ENCODE measurements at regions not wholly inside any gene's neighbourhood (a gene's known extent, or its start where the extent isn't known, plus 50 kb on each side); places are given as distances from the start of the nearest gene placed in this dataset.

DNA sequence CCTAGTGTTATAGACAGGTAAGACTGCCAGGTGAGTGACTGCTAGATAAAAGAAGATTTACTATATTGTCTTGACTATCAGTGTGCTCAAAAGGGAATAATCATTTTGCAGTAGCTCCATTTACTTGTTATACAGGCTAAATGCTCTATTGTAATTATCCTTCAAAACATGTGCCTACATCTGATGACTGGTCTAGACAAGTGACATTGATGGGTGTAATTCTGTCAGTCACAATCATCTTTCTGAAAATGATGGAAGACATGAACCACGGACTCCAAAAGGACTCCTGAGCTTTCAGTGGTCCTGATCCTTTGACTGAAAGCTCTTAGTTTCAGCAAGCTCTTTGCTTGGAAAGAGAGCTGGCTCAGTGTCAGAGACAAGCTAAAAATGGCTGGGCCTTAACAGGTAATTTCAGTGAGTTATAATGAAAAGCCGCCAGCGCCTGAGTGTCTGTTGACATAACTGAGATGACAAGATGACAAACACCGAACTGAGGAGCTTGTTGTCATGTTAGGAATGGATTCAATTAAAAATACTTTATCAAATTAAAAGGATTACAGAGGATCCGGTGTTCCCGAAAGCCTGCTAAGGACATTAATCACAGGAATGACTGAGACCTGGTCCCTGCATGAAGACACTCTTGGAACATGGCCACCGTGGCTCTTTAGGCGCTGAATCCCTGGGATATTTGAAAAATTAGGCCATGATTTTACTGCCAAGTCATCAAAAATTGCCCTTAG is 141.7 kb downstream of the CMPK2 start:
- H3K27ac Mint-ChIP-seq = no peak overlapping the region
- ChIA-PET POLR2A (no interaction called here), CTCF (no interaction called here)
- no peaks in the 10 kb centered on the region for H3K36me3 Mint-ChIP-seq (ENCODE audit: low read depth)
- H3K4me1 Mint-ChIP-seq = no peaks in the 10 kb centered on the region
- DNase-seq = no peak
- H3K27me3 Mint-ChIP-seq = peaks cover 2% of the 10 kb centered on the region
- H3K9me3 Mint-ChIP-seq = no peaks in the 10 kb centered on the region
- no peak overlapping the region for H3K4me3 Mint-ChIP-seq

GRCh38 chr2:6724605-6725140 is 141.0 kb downstream of the CMPK2 start:
- no peaks in the 10 kb centered on the region for H3K4me1 Mint-ChIP-seq
- DNase-seq = no peak
- no peaks in the 10 kb centered on the region for H3K9me3 Mint-ChIP-seq
- H3K27me3 Mint-ChIP-seq = peaks cover 2% of the 10 kb centered on the region
- H3K4me3 Mint-ChIP-seq = no peak overlapping the region
- no peaks in the 10 kb centered on the region for H3K36me3 Mint-ChIP-seq (ENCODE audit: low read depth)
- ChIA-PET POLR2A (no interaction called here), CTCF (no interaction called here)
- H3K27ac Mint-ChIP-seq = no peak overlapping the region

DNA sequence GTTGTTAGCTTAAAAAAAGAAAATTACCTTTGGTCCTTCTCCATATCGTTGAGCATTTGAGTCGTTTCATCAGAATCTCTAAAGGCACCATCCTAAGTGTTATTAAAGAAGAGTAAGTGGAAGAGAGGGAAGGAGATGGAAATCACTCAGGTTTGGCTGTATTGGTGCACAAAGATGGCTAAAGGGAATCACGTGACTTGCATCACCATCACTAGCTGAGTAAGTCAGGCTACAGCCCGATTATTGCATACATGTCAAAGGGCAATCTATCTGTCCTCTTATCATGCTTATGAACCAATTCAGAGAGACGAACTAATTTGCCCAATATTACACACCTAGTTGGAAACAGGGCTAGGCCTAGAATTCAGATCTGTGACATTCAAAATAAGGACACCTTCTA is 137.6 kb downstream of the CMPK2 start:
- ChIA-PET CTCF (interaction anchor here (1.6 kb wide), 1 partner anchor 11 kb away, joined by 5 read pairs; no protein-coding TSS in a partner anchor), POLR2A (no interaction called here)
- H3K27me3 Mint-ChIP-seq = peaks cover 2% of the 10 kb centered on the region

GRCh38 chr2:6730003-6730402 is 135.7 kb downstream of the CMPK2 start:
- peaks cover 2% of the 10 kb centered on the region for H3K27me3 Mint-ChIP-seq
- no peak for DNase-seq
- H3K9me3 Mint-ChIP-seq = peaks cover 5% of the 10 kb centered on the region
- H3K36me3 Mint-ChIP-seq (ENCODE audit: low read depth) = no peaks in the 10 kb centered on the region
- ChIA-PET POLR2A (no interaction called here), CTCF (interaction anchor here (1.6 kb wide), 1 partner anchor 9 kb away, joined by 5 read pairs; no protein-coding TSS in a partner anchor)
- H3K4me3 Mint-ChIP-seq = no peak overlapping the region
- no peak overlapping the region for H3K27ac Mint-ChIP-seq
- H3K4me1 Mint-ChIP-seq = no peaks in the 10 kb centered on the region

More for the DNA sequence above, 137.6 kb downstream of the CMPK2 start:
- Mint-ChIP-seq H3K4me1 (no peaks in the 10 kb centered on the region), H3K4me3 (no peak overlapping the region), H3K27ac (no peak overlapping the region), H3K9me3 (peaks cover 5% of the 10 kb centered on the region), H3K36me3 (ENCODE audit: low read depth) (no peaks in the 10 kb centered on the region)
- DNase-seq = no peak

DNA sequence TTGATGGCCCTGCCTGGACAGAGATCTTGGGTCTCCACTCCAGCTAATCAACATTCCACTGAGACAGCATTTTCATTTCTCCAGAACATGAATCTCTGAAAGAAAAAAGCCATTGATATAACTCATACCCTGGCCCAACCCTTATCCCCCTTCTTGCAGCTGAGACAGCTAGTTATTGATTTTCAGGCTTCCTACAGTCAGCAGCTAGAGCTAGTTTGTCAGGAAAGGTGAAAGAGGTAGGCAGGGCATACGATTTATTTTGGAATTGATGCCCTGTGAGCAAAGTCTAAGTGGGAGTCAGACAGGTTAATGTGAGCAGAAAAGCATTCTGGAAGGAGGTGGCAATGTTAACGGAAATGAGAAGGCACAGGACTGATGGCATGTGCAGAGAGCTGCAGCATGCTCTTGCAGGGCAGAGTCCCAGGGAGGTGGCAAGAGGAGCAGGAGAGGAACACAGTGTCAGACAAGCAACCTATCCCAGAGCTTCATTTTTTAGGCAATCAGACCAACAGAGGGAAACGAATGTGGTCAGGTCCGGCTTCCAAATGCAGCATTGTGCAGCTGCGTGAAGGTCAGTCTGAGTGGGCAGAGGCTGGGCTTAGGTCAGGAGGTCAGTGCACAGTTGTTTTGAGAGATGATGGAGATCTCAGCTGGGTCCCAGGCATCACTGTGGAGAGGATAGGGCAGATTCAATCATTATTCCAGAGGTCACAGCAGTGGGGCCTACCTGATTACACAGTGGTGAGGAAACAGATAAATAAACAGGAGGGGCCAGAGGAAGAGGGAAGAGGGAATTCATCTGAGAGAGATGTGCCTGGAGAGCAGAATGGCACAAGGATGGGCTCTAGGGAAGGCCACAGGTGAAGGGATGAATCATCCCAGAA is 134.8 kb downstream of the CMPK2 start:
- POLR2A ChIA-PET = no interaction called here
- Mint-ChIP-seq H3K9me3 (peaks cover 5% of the 10 kb centered on the region), H3K27ac (no peak overlapping the region), H3K4me3 (no peak overlapping the region), H3K27me3 (peaks cover 8% of the 10 kb centered on the region), H3K4me1 (no peaks in the 10 kb centered on the region), H3K36me3 (ENCODE audit: low read depth) (no peaks in the 10 kb centered on the region)
- DNase-seq = no peak
- CTCF ChIA-PET = no interaction called here

- no peak for DNase-seq
- H3K4me1 Mint-ChIP-seq = no peaks in the 10 kb centered on the region
- H3K36me3 Mint-ChIP-seq (ENCODE audit: low read depth) = no peaks in the 10 kb centered on the region
- ChIA-PET POLR2A (no interaction called here), CTCF (interaction anchor here (1.4 kb wide), 1 partner anchor 10 kb away, joined by 5 read pairs; no protein-coding TSS in a partner anchor)
- H3K4me3 Mint-ChIP-seq = no peak overlapping the region
- no peak overlapping the region for H3K27ac Mint-ChIP-seq
- peaks cover 16% of the 10 kb centered on the region for H3K27me3 Mint-ChIP-seq
- H3K9me3 Mint-ChIP-seq = no peaks in the 10 kb centered on the region
These were observed 126.2 kb downstream of the CMPK2 start for GRCh38 chr2:6739547-6739946.

- no peak for DNase-seq
- H3K27me3 Mint-ChIP-seq = peaks cover 11% of the 10 kb centered on the region
These were observed 124.5 kb downstream of the CMPK2 start for GRCh38 chr2:6741229-6741628.

DNA sequence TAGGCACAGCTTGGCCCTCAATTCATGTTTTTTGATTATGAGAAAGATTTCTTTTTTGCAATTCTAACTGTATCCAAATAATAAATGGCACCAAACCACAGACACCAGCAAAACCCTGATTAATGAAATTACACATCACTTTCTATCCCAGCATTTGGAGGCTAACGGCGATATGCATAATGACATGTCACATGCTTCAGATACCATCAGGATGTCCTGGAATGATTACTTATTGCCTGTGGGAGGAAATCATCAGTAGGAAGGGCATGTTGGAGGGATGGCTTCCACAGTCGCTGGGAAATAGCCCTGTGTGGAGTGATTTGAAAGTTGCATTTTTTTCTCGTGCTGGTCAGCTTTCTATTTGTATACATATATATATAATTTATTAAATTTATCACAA is 121.7 kb downstream of the CMPK2 start:
- H3K4me3 Mint-ChIP-seq = no peak overlapping the region
- POLR2A ChIA-PET = no interaction called here
- no peaks in the 10 kb centered on the region for H3K36me3 Mint-ChIP-seq (ENCODE audit: low read depth)
- CTCF ChIA-PET = no interaction called here
- H3K27ac Mint-ChIP-seq = no peak overlapping the region
- no peaks in the 10 kb centered on the region for H3K9me3 Mint-ChIP-seq
- H3K4me1 Mint-ChIP-seq = no peaks in the 10 kb centered on the region
- peaks cover 11% of the 10 kb centered on the region for H3K27me3 Mint-ChIP-seq
- DNase-seq = no peak

More at GRCh38 chr2:6741229-6741628, 124.5 kb downstream of the CMPK2 start:
- Mint-ChIP-seq H3K27ac (no peak overlapping the region), H3K9me3 (no peaks in the 10 kb centered on the region), H3K4me3 (no peak overlapping the region), H3K36me3 (ENCODE audit: low read depth) (no peaks in the 10 kb centered on the region), H3K4me1 (no peaks in the 10 kb centered on the region)
- ChIA-PET CTCF (no interaction called here), POLR2A (no interaction called here)

DNA sequence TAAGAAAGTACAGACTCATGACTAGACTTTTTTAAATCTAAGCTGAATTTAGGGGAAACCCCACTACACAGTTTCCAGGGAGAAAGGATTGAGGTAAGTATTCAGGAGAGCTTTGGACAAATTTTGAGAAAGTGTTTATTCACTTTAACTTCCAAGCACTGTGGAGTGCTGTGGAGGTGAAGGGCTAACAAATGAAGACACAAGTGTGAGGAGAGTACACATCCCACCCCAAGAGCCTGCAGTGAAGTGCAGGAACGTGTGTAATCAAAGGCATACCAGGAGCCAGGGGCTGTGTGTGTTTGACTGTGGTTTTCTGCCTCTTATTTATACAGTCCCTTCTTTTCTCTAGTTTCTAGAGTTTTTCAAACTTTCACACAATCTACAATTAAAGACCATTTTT is 118.3 kb downstream of the CMPK2 start:
- ChIA-PET POLR2A (no interaction called here), CTCF (no interaction called here)
- Mint-ChIP-seq H3K27me3 (peaks cover 13% of the 10 kb centered on the region), H3K4me3 (no peak overlapping the region), H3K36me3 (ENCODE audit: low read depth) (no peaks in the 10 kb centered on the region), H3K4me1 (no peaks in the 10 kb centered on the region), H3K9me3 (no peaks in the 10 kb centered on the region), H3K27ac (no peak overlapping the region)
- no peak for DNase-seq

GRCh38 chr2:6748406-6749067 is 117.2 kb downstream of the CMPK2 start:
- H3K9me3 Mint-ChIP-seq = no peaks in the 10 kb centered on the region
- H3K4me3 Mint-ChIP-seq = no peak overlapping the region
- no peaks in the 10 kb centered on the region for H3K36me3 Mint-ChIP-seq (ENCODE audit: low read depth)
- H3K27me3 Mint-ChIP-seq = peaks cover 15% of the 10 kb centered on the region
- DNase-seq = no peak
- ChIA-PET CTCF (no interaction called here), POLR2A (no interaction called here)
- no peaks in the 10 kb centered on the region for H3K4me1 Mint-ChIP-seq
- H3K27ac Mint-ChIP-seq = no peak overlapping the region

- no peak overlapping the region for H3K4me3 Mint-ChIP-seq
- H3K27ac Mint-ChIP-seq = no peak overlapping the region
- CTCF ChIA-PET = no interaction called here
These were observed 115.7 kb downstream of the CMPK2 start for GRCh38 chr2:6749962-6750361.

GRCh38 chr2:6750411-6751158 is 115.1 kb downstream of the CMPK2 start:
- peaks cover 15% of the 10 kb centered on the region for H3K27me3 Mint-ChIP-seq
- H3K36me3 Mint-ChIP-seq (ENCODE audit: low read depth) = no peaks in the 10 kb centered on the region
- H3K9me3 Mint-ChIP-seq = no peaks in the 10 kb centered on the region
- H3K4me3 Mint-ChIP-seq = no peak overlapping the region
- CTCF ChIA-PET = interaction anchor here (1.3 kb wide), 1 partner anchor 10 kb away, joined by 4 read pairs; no protein-coding TSS in a partner anchor
- no peak overlapping the region for H3K27ac Mint-ChIP-seq
- POLR2A ChIA-PET = no interaction called here
- no peak for DNase-seq
- no peaks in the 10 kb centered on the region for H3K4me1 Mint-ChIP-seq

More at GRCh38 chr2:6749962-6750361, 115.7 kb downstream of the CMPK2 start:
- H3K36me3 Mint-ChIP-seq (ENCODE audit: low read depth) = no peaks in the 10 kb centered on the region
- no peaks in the 10 kb centered on the region for H3K4me1 Mint-ChIP-seq
- H3K9me3 Mint-ChIP-seq = no peaks in the 10 kb centered on the region
- DNase-seq = no peak
- peaks cover 15% of the 10 kb centered on the region for H3K27me3 Mint-ChIP-seq
- POLR2A ChIA-PET = no interaction called here
